Caco-2 (cell line): ENCODE measurements at regions not wholly inside any gene's neighbourhood (a gene's known extent, or its start where the extent isn't known, plus 50 kb on each side); places are given as distances from the start of the nearest gene placed in this dataset.
"Not testable (repeated sequence)": the region's sequence is repeated elsewhere in the genome, so short reads cannot be mapped to it uniquely, and the experiment has no call there.

Experiments
- BruUV-seq: library from RNA; stranded (reverse); fragments of 400-500 nt; replicated peaks from 2 replicates; lab custom pipeline; 2021; lab: Mats Ljungman, UMichigan
- CTCF ChIA-PET: fragments of 300-600 bp; sonication (Branson Sonifier 250); formaldehyde crosslinking; loops from one replicate; lab custom pipeline; 2022; ENCODE audit warnings: antibody characterized with exemption; lab: Charles Lee
- POLR2A ChIA-PET: fragments of 300-600 bp; sonication (Branson Sonifier 250); formaldehyde crosslinking; loops from one replicate; lab custom pipeline; 2022; ENCODE audit warnings: antibody characterized with exemption; lab: Charles Lee
- DNase-seq, 2 experiments: peaks; one replicate each; pipeline versions ENCODE4 v3.0.0 to v3.0.0-alpha.2; 2020 to 2022
- H3K27me3 ChIP-seq: replicated peaks from 2 replicates; pipeline ENCODE4 v1.6.0; 2011; ENCODE audit warnings: low read length; ENCODE audit not compliant: control insufficient read depth, insufficient read depth
- H3K36me3 ChIP-seq: 2 replicates; pipeline ENCODE4 v1.5.1; 2011; ENCODE audit warnings: low read length; ENCODE audit not compliant: control insufficient read depth, insufficient read depth
- H3K4me1 ChIP-seq: fragments of 250-450 bp; sonication (Bioruptor Pico); 2 replicates; pipeline ENCODE4 v1.5.1; 2020; ENCODE audit warnings: mild to moderate bottlenecking
- H3K4me3 ChIP-seq: 2 replicates; pipeline ENCODE4 v1.5.1; 2011; ENCODE audit warnings: low read depth, mild to moderate bottlenecking, control low read depth, low read length
- H3K9me3 ChIP-seq: fragments of 250-450 bp; sonication (Bioruptor Pico); 2 replicates; pipeline ENCODE4 v1.5.1; 2020; ENCODE audit warnings: mild to moderate bottlenecking, moderate library complexity
- H3K27ac Mint-ChIP-seq: one replicate; pipeline ENCODE4 v1.8.0; 2022; ENCODE audit warnings: mixed read lengths; ENCODE audit not compliant: unreplicated experiment
- H3K27me3 Mint-ChIP-seq: one replicate; pipeline ENCODE4 v1.8.0; 2022; ENCODE audit warnings: mixed read lengths; ENCODE audit not compliant: insufficient read depth, unreplicated experiment
- H3K36me3 Mint-ChIP-seq: one replicate; pipeline ENCODE4 v1.8.0; 2022; ENCODE audit warnings: mild to moderate bottlenecking, mixed read lengths; ENCODE audit not compliant: insufficient read depth, unreplicated experiment
- H3K4me1 Mint-ChIP-seq: one replicate; pipeline ENCODE4 v1.8.0; 2022; ENCODE audit warnings: low read depth, mixed read lengths; ENCODE audit not compliant: unreplicated experiment
- H3K4me3 Mint-ChIP-seq: one replicate; pipeline ENCODE4 v1.8.0; 2022; ENCODE audit warnings: mild to moderate bottlenecking, moderate library complexity, mixed read lengths; ENCODE audit not compliant: unreplicated experiment
- H3K9me3 Mint-ChIP-seq: one replicate; pipeline ENCODE4 v1.8.0; 2022; ENCODE audit warnings: mixed read lengths; ENCODE audit not compliant: unreplicated experiment
- CTCF ChIP-seq, 2 experiments: fragments of 200-600 bp in 1 of 2; IDR thresholded peaks; 1 replicate in 1 of 2; 2 replicates in 1 of 2; pipeline versions ENCODE4 v1.5.1 to v1.8.0; 2011 to 2022; ENCODE audit warnings: antibody characterized with exemption in 1 of 2, control low read depth in 1 of 2, inconsistent platforms in 1 of 2, low read depth in 1 of 2, low read length in 1 of 2, mild to moderate bottlenecking in 1 of 2, moderate library complexity in 1 of 2; ENCODE audit not compliant: insufficient read depth in 1 of 2, severe bottlenecking in 1 of 2, unreplicated experiment in 1 of 2
- intact Hi-C: fragments of 100-400 bp; cut with micrococcal nuclease; formaldehyde crosslinking; loops from one replicate; pipeline ENCODE4 v1.10.0; 2022; ENCODE audit not compliant: unreplicated experiment

GRCh38 chr10:130265542-130265941, 129.4 kb downstream of the GLRX3 start:
- no TSS peak for BruUV-seq
- POLR2A ChIA-PET, result no interaction called here

GRCh38 chr10:130282492-130283218, 146.5 kb downstream of the GLRX3 start:
- Mint-ChIP-seq H3K36me3 (no peaks in the 10 kb centered on the region), H3K27ac (no peak overlapping the region), H3K4me1 (no peaks in the 10 kb centered on the region), H3K9me3 (peaks cover 42% of the 10 kb centered on the region), H3K4me3 (no peak overlapping the region), H3K27me3 (no peaks in the 10 kb centered on the region)
- Histone ChIP-seq H3K9me3 (peaks cover 38% of the 10 kb centered on the region), H3K36me3 (no peaks in the 10 kb centered on the region), H3K4me1 (no peaks in the 10 kb centered on the region), H3K4me3 (no peak overlapping the region), H3K27me3 (no peaks in the 10 kb centered on the region)
- no peak for TF ChIP-seq CTCF (IDR thresholded peaks at IDR 0.05; ENCODE audit: insufficient read depth in 1 of 2, low read depth in 1 of 2, low read length in 1 of 2, severe bottlenecking in 1 of 2, unreplicated experiment in 1 of 2)
- no peak for DNase-seq
- BruUV-seq, result no TSS peak
- ChIA-PET CTCF (no interaction called here), POLR2A (no interaction called here)
- intact Hi-C loops, result no loop called here

More at GRCh38 chr10:130265542-130265941, 129.4 kb downstream of the GLRX3 start:
- no peak for TF ChIP-seq CTCF (IDR thresholded peaks at IDR 0.05; ENCODE audit: insufficient read depth in 1 of 2, low read depth in 1 of 2, low read length in 1 of 2, severe bottlenecking in 1 of 2, unreplicated experiment in 1 of 2)
- Histone ChIP-seq H3K36me3 (no peaks in the 10 kb centered on the region), H3K9me3 (peaks cover 6% of the 10 kb centered on the region; the same call in 1 of the 2 replicates), H3K27me3 (no peaks in the 10 kb centered on the region), H3K4me1 (no peaks in the 10 kb centered on the region), H3K4me3 (no peak overlapping the region)
- DNase-seq, result no peak
- Mint-ChIP-seq H3K4me3 (no peak overlapping the region), H3K27ac (no peak overlapping the region), H3K9me3 (peaks cover 47% of the 10 kb centered on the region), H3K27me3 (no peaks in the 10 kb centered on the region), H3K4me1 (no peaks in the 10 kb centered on the region), H3K36me3 (no peaks in the 10 kb centered on the region)
- intact Hi-C loops, result no loop called here
- CTCF ChIA-PET, result no interaction called here

GRCh38 chr10:130283219-130283545, 147.0 kb downstream of the GLRX3 start:
- intact Hi-C loops, result no loop called here
- no peak for DNase-seq
- Histone ChIP-seq H3K4me1 (no peaks in the 10 kb centered on the region), H3K9me3 (peaks cover 38% of the 10 kb centered on the region), H3K36me3 (no peaks in the 10 kb centered on the region), H3K4me3 (no peak overlapping the region), H3K27me3 (no peaks in the 10 kb centered on the region)
- CTCF ChIA-PET, result no interaction called here
- Mint-ChIP-seq H3K4me3 (no peak overlapping the region), H3K27ac (no peak overlapping the region), H3K27me3 (no peaks in the 10 kb centered on the region), H3K4me1 (no peaks in the 10 kb centered on the region), H3K36me3 (no peaks in the 10 kb centered on the region), H3K9me3 (peaks cover 47% of the 10 kb centered on the region)
- TF ChIP-seq CTCF (IDR thresholded peaks at IDR 0.05; ENCODE audit: insufficient read depth in 1 of 2, low read depth in 1 of 2, low read length in 1 of 2, severe bottlenecking in 1 of 2, unreplicated experiment in 1 of 2), result no peak
- POLR2A ChIA-PET, result no interaction called here
- BruUV-seq, result no TSS peak

- H3K4me3 Mint-ChIP-seq, DNase-seq, H3K36me3 Mint-ChIP-seq, H3K4me3 ChIP-seq, CTCF ChIA-PET, intact Hi-C loops, H3K27me3 Mint-ChIP-seq, BruUV-seq, H3K27me3 ChIP-seq, H3K36me3 ChIP-seq, POLR2A ChIA-PET, H3K27ac Mint-ChIP-seq, H3K4me1 ChIP-seq, H3K4me1 Mint-ChIP-seq: not testable (repeated sequence)
- peaks cover 45% of the 10 kb centered on the region for H3K9me3 Mint-ChIP-seq
- peaks cover 11% of the 10 kb centered on the region for H3K9me3 ChIP-seq
These were observed 159.6 kb downstream of the GLRX3 start for GRCh38 chr10:130295761-130296160.
